ENCODE measurements at regions not wholly inside any gene's neighbourhood (a gene's known extent, or its start where the extent isn't known, plus 50 kb on each side); places are given as distances from the start of the nearest gene placed in this dataset.

DNA sequence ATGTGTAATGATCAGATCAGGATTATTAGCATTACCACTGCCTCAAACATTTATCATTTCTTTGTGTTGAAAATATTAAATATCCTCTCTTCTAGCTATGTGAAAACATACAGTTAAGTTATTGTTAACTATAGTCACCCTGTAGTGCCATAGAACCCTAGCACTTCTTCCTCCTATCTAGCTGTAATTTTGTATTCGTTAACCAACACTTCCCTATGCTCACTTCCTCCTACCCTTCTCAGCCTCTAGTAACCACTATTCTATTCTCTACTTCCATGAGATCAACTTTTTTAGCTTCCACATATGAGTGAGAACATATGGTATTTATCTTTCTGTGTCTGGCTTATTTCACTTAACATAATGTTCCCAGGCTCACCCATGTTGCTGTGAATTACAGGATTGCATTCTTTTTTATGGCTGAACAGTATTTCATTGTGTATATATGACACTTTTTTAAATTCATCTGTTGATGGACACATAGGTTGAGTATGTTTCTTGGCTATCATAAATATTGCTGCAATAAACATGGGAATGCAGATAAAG lies 132.7 kb upstream of the RHOBTB1 start:
- Histone ChIP-seq H4K20me1 (ENCODE audit: insufficient read depth, low read length) (no peaks in the 10 kb centered on the region), H3K4me1 (ENCODE audit: insufficient read depth, low read length) (no peaks in the 10 kb centered on the region), H2AFZ (ENCODE audit: low read length) (no peak overlapping the region), H3K9me3 (ENCODE audit: low read depth, low read length) (no peaks in the 10 kb centered on the region), H3K79me2 (ENCODE audit: insufficient read depth, low read length) (no peaks in the 10 kb centered on the region), H3K4me2 (ENCODE audit: insufficient read depth, low read length) (no peak overlapping the region), H3K36me3 (ENCODE audit: insufficient read depth, low read length) (no peaks in the 10 kb centered on the region), H3K4me3 (ENCODE audit: insufficient read depth, low read length) (no peak overlapping the region), H3K27me3 (ENCODE audit: insufficient read depth, low read length) (peaks cover 5% of the 10 kb centered on the region), H3K27ac (ENCODE audit: low read depth, low read length) (no peak overlapping the region)
- no peak for DNase-seq (ENCODE audit: insufficient read length, low spot score, missing footprints)
- no peak for TF ChIP-seq CTCF (IDR thresholded peaks at IDR 0.05; ENCODE audit: extremely low read depth, low read depth, low read length)

GRCh38 chr10:61073391-61073790 lies 129.4 kb upstream of the RHOBTB1 start:
- TF ChIP-seq CTCF (IDR thresholded peaks at IDR 0.05; ENCODE audit: extremely low read depth, low read depth, low read length): no peak
- H3K79me2 ChIP-seq (ENCODE audit: insufficient read depth, low read length): no peaks in the 10 kb centered on the region
- H3K4me2 ChIP-seq (ENCODE audit: insufficient read depth, low read length): no peak overlapping the region
- peaks cover 5% of the 10 kb centered on the region for H3K27me3 ChIP-seq (ENCODE audit: insufficient read depth, low read length)
- no peaks in the 10 kb centered on the region for H3K9me3 ChIP-seq (ENCODE audit: low read depth, low read length)
- no peak overlapping the region for H3K4me3 ChIP-seq (ENCODE audit: insufficient read depth, low read length)
- H3K36me3 ChIP-seq (ENCODE audit: insufficient read depth, low read length): no peaks in the 10 kb centered on the region
- no peaks in the 10 kb centered on the region for H4K20me1 ChIP-seq (ENCODE audit: insufficient read depth, low read length)
- H2AFZ ChIP-seq (ENCODE audit: low read length): no peak overlapping the region
- no peak overlapping the region for H3K27ac ChIP-seq (ENCODE audit: low read depth, low read length)
- no peaks in the 10 kb centered on the region for H3K4me1 ChIP-seq (ENCODE audit: insufficient read depth, low read length)
- DNase-seq (ENCODE audit: insufficient read length, low spot score, missing footprints): no peak

DNA sequence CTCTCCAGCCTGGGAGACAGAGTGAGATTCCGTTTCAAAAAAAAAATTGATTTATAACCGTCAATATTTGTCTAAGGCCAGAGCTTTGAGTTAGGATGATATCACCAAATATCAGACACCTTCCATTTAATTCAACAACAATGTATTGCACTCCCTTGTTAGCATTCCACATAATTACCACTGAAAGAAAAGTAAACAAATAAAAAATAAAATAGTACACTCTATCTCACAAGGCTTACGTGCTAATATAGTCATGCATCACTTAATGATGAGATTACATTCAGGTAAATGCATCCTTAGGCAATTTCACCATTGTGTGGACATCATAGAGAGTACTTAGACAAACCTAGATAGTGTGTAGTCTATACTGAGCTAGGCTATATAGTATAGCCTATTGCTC lies 127.6 kb upstream of the RHOBTB1 start:
- TF ChIP-seq CTCF (IDR thresholded peaks at IDR 0.05; ENCODE audit: extremely low read depth, low read depth, low read length): no peak
- no peaks in the 10 kb centered on the region for H3K27me3 ChIP-seq (ENCODE audit: insufficient read depth, low read length)
- H3K4me1 ChIP-seq (ENCODE audit: insufficient read depth, low read length): no peaks in the 10 kb centered on the region
- no peaks in the 10 kb centered on the region for H3K36me3 ChIP-seq (ENCODE audit: insufficient read depth, low read length)
- H3K9me3 ChIP-seq (ENCODE audit: low read depth, low read length): no peaks in the 10 kb centered on the region
- H3K79me2 ChIP-seq (ENCODE audit: insufficient read depth, low read length): no peaks in the 10 kb centered on the region
- no peak overlapping the region for H3K4me3 ChIP-seq (ENCODE audit: insufficient read depth, low read length)
- no peak overlapping the region for H3K27ac ChIP-seq (ENCODE audit: low read depth, low read length)
- H4K20me1 ChIP-seq (ENCODE audit: insufficient read depth, low read length): no peaks in the 10 kb centered on the region
- no peak overlapping the region for H3K4me2 ChIP-seq (ENCODE audit: insufficient read depth, low read length)
- no peak overlapping the region for H2AFZ ChIP-seq (ENCODE audit: low read length)
- no peak for DNase-seq (ENCODE audit: insufficient read length, low spot score, missing footprints)

- Histone ChIP-seq H3K36me3 (ENCODE audit: insufficient read depth, low read length) (no peaks in the 10 kb centered on the region), H3K4me3 (ENCODE audit: insufficient read depth, low read length) (no peak overlapping the region), H3K9me3 (ENCODE audit: low read depth, low read length) (no peaks in the 10 kb centered on the region), H4K20me1 (ENCODE audit: insufficient read depth, low read length) (no peaks in the 10 kb centered on the region), H3K4me2 (ENCODE audit: insufficient read depth, low read length) (no peak overlapping the region), H3K79me2 (ENCODE audit: insufficient read depth, low read length) (no peaks in the 10 kb centered on the region), H3K27me3 (ENCODE audit: insufficient read depth, low read length) (peaks cover 6% of the 10 kb centered on the region), H3K4me1 (ENCODE audit: insufficient read depth, low read length) (no peaks in the 10 kb centered on the region), H2AFZ (ENCODE audit: low read length) (no peak overlapping the region), H3K27ac (ENCODE audit: low read depth, low read length) (no peak overlapping the region)
- DNase-seq (ENCODE audit: insufficient read length, low spot score, missing footprints): no peak
- no peak for TF ChIP-seq CTCF (IDR thresholded peaks at IDR 0.05; ENCODE audit: extremely low read depth, low read depth, low read length)
Observed at GRCh38 chr10:61068471-61068870, 124.5 kb upstream of the RHOBTB1 start.

Data from osteoblast (primary cell).